Transverse colon (tissue), 3 donors: ENCODE measurements at regions not wholly inside any gene's neighbourhood (a gene's known extent, or its start where the extent isn't known, plus 50 kb on each side); places are given as distances from the start of the nearest gene placed in this dataset.

Experiments used
- EP300 ChIP-seq: sonication (generic); formaldehyde crosslinking; IDR thresholded peaks from one replicate; pipeline ENCODE4 v1.6.1; 2017; ENCODE audit warnings: antibody characterized with exemption, low read depth
- POLR2A ChIP-seq: fragments of 450-650 bp; IDR thresholded peaks from one replicate; pipeline ENCODE4 v1.6.1; 2016; ENCODE audit warnings: antibody characterized with exemption, mild to moderate bottlenecking, moderate library complexity
- TF ChIP-seq, protein P1 (sequence below), 5 experiments: fragments of 200-600 bp in 3 of 5; fragments of 450-650 bp in 2 of 5; sonication (generic) in 3 of 5; IDR thresholded peaks; 1 replicate in 2 of 5; 2 replicates in 3 of 5; pipeline ENCODE4 v1.5.1; 2016 to 2017; ENCODE audit warnings: antibody characterized with exemption in 5 of 5, inconsistent platforms in 3 of 5, mild to moderate bottlenecking in 2 of 5, moderate library complexity in 1 of 5

- TF ChIP-seq POLR2A, result no peak
- TF ChIP-seq EP300, result no peak
- TF ChIP-seq, protein P1, sequence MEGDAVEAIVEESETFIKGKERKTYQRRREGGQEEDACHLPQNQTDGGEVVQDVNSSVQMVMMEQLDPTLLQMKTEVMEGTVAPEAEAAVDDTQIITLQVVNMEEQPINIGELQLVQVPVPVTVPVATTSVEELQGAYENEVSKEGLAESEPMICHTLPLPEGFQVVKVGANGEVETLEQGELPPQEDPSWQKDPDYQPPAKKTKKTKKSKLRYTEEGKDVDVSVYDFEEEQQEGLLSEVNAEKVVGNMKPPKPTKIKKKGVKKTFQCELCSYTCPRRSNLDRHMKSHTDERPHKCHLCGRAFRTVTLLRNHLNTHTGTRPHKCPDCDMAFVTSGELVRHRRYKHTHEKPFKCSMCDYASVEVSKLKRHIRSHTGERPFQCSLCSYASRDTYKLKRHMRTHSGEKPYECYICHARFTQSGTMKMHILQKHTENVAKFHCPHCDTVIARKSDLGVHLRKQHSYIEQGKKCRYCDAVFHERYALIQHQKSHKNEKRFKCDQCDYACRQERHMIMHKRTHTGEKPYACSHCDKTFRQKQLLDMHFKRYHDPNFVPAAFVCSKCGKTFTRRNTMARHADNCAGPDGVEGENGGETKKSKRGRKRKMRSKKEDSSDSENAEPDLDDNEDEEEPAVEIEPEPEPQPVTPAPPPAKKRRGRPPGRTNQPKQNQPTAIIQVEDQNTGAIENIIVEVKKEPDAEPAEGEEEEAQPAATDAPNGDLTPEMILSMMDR (IDR thresholded peaks at IDR 0.05), result no peak
Observed at GRCh38 chr13:22289711-22290110, 618.8 kb downstream of the FGF9 start.
